H1 (cell line): ENCODE measurements at regions not wholly inside any gene's neighbourhood (a gene's known extent, or its start where the extent isn't known, plus 50 kb on each side); places are given as distances from the start of the nearest gene placed in this dataset.

Experiments
- GABPA ChIP-seq: IDR thresholded peaks from 2 replicates; pipeline ENCODE4 v1.6.1; 2011; ENCODE audit warnings: mild to moderate bottlenecking, low read length, moderate library complexity, borderline replicate concordance; ENCODE audit not compliant: insufficient read depth
- POLR2A ChIP-seq, 2 experiments: IDR thresholded peaks; 1 replicate in 1 of 2; 2 replicates in 1 of 2; pipeline ENCODE4 v1.6.1; 2011; ENCODE audit warnings: low read depth in 2 of 2, low read length in 2 of 2, mild to moderate bottlenecking in 2 of 2; ENCODE audit errors: control extremely low read depth in 1 of 2
- SIN3A ChIP-seq, 2 experiments: IDR thresholded peaks in 1 of 2; conservative IDR thresholded peaks in 1 of 2; 2 replicates each; pipeline ENCODE4 v1.6.1; 2011 to 2012; ENCODE audit warnings: low read length in 2 of 2, improper control_type of control experiment in 1 of 2, low read depth in 1 of 2, mild to moderate bottlenecking in 1 of 2
- SIRT6 ChIP-seq: IDR thresholded peaks from one replicate; pipeline ENCODE4 v1.7.1; 2012; ENCODE audit warnings: low read length, inconsistent platforms
- TF ChIP-seq, protein P1 (sequence below), 3 experiments: IDR thresholded peaks; 1 replicate in 2 of 3; 2 replicates in 1 of 3; pipeline versions ENCODE4 v1.5.1 to v1.6.1; 2011; ENCODE audit warnings: low read length in 3 of 3, mild to moderate bottlenecking in 3 of 3, inconsistent platforms in 2 of 3, low read depth in 1 of 3, moderate library complexity in 1 of 3; ENCODE audit not compliant: insufficient read depth in 1 of 3; ENCODE audit errors: control extremely low read depth in 1 of 3

DNA sequence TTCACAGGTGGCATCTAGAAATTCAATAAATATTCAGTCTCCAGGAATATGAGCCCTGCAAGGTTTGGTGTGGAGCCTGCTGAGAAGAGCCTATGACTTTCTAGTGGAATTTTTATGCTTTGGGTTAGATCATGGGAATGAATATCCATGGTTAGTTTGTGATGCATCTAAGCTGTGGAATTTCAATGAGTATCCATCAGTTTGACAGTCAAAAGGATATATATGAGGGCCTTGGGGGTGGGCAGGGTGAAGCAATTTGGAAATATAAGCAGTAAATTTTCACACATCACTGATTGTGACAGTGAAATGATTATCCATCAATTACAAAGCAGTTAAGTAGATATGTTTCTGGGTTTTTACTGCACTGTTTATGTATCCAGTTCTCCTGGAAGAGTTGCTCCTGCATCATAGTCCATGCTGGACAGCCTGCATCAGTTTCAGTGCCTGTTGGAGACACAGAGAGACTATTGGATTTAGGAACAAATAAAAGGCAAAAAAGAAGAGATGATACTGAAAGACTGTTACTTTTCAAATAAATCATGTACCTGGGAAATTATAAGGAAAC is 530.8 kb downstream of the MFSD1 start:
- no peak for TF ChIP-seq SIN3A (conservative IDR thresholded peaks at IDR 0.05 in 1 of 2, IDR thresholded peaks at IDR 0.05 in 1 of 2; ENCODE audit: low read depth in 1 of 2, low read length in 2 of 2)
- TF ChIP-seq, protein P1, sequence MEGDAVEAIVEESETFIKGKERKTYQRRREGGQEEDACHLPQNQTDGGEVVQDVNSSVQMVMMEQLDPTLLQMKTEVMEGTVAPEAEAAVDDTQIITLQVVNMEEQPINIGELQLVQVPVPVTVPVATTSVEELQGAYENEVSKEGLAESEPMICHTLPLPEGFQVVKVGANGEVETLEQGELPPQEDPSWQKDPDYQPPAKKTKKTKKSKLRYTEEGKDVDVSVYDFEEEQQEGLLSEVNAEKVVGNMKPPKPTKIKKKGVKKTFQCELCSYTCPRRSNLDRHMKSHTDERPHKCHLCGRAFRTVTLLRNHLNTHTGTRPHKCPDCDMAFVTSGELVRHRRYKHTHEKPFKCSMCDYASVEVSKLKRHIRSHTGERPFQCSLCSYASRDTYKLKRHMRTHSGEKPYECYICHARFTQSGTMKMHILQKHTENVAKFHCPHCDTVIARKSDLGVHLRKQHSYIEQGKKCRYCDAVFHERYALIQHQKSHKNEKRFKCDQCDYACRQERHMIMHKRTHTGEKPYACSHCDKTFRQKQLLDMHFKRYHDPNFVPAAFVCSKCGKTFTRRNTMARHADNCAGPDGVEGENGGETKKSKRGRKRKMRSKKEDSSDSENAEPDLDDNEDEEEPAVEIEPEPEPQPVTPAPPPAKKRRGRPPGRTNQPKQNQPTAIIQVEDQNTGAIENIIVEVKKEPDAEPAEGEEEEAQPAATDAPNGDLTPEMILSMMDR (IDR thresholded peaks at IDR 0.05; ENCODE audit: control extremely low read depth in 1 of 3, insufficient read depth in 1 of 3, low read depth in 1 of 3, low read length in 3 of 3) = no peak
- no peak for TF ChIP-seq GABPA
- TF ChIP-seq SIRT6 = no peak
- TF ChIP-seq POLR2A (IDR thresholded peaks at IDR 0.05; ENCODE audit: control extremely low read depth in 1 of 2, low read depth in 2 of 2, low read length in 2 of 2) = no peak
